ENCODE measurements at regions not wholly inside any gene's neighbourhood (a gene's known extent, or its start where the extent isn't known, plus 50 kb on each side); places are given as distances from the start of the nearest gene placed in this dataset.

DNA sequence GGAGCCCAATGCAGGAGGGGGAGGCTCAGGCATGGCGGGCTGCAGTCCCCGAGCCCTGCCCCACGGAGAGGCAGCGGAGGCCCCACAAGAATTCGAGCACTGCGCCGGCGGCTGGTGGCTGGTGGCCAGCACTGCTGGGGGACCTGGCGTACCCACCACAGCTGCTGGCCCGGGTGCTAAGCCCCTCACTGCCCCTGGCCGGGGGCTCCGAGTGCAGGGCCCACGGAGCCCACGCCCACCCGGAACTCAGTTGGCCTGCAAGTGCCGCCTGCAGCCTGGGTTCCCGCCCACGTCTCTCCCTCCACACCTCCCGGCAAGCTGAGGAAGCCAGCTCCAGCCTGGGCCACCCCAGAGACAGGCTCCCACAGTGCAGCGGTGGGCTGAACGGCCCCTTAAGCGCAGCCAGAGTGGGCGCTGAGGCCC lies 780.3 kb downstream of the DTWD2 start:
- H3K4me1 ChIP-seq: no peaks in the 10 kb centered on the region
- H3K4me3 ChIP-seq: no peak overlapping the region
- no peaks in the 10 kb centered on the region for H3K36me3 ChIP-seq
- intact Hi-C loops (cut with micrococcal nuclease): no loop called here
- TF ChIP-seq, protein P1, sequence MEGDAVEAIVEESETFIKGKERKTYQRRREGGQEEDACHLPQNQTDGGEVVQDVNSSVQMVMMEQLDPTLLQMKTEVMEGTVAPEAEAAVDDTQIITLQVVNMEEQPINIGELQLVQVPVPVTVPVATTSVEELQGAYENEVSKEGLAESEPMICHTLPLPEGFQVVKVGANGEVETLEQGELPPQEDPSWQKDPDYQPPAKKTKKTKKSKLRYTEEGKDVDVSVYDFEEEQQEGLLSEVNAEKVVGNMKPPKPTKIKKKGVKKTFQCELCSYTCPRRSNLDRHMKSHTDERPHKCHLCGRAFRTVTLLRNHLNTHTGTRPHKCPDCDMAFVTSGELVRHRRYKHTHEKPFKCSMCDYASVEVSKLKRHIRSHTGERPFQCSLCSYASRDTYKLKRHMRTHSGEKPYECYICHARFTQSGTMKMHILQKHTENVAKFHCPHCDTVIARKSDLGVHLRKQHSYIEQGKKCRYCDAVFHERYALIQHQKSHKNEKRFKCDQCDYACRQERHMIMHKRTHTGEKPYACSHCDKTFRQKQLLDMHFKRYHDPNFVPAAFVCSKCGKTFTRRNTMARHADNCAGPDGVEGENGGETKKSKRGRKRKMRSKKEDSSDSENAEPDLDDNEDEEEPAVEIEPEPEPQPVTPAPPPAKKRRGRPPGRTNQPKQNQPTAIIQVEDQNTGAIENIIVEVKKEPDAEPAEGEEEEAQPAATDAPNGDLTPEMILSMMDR (IDR thresholded peaks at IDR 0.05; ENCODE audit: borderline replicate concordance): no peak
- DNase-seq: no peak
- H3K27me3 ChIP-seq (ENCODE audit: low read depth): no peaks in the 10 kb centered on the region
- H3K27ac ChIP-seq (replicated peaks): no peak overlapping the region
- H3K9me3 ChIP-seq (replicated peaks): peaks cover 29% of the 10 kb centered on the region

DNA sequence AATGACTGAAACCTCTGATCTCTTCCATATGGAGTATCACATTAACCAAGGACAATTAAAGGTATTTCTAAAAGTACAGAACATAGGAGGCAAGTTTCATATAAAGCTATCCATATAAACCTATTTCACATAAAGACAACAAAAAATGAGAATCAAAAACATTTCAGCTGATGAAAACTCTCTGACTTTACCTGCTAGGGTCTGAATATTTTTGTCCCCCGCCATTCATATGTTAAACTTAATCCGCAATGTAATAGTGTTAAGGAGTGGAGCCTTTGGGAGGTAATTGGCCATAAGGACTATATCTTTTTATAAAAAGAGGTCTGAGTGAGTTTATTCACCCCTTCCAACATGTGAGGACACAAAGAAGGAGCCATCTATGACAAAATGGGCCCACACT lies 788.5 kb downstream of the DTWD2 start:
- intact Hi-C loops (cut with micrococcal nuclease): no loop called here
- Histone ChIP-seq H3K36me3 (no peaks in the 10 kb centered on the region), H3K27ac (replicated peaks) (no peak overlapping the region), H3K9me3 (replicated peaks) (no peaks in the 10 kb centered on the region), H3K27me3 (ENCODE audit: low read depth) (no peaks in the 10 kb centered on the region), H3K4me1 (no peaks in the 10 kb centered on the region), H3K4me3 (no peak overlapping the region)
- DNase-seq: no peak
- TF ChIP-seq, protein P1 (IDR thresholded peaks at IDR 0.05; ENCODE audit: borderline replicate concordance): no peak

GRCh38 chr5:118196229-118196628 lies 792.1 kb downstream of the DTWD2 start:
- intact Hi-C loops (cut with micrococcal nuclease): no loop called here
- H3K27me3 ChIP-seq (ENCODE audit: low read depth): no peaks in the 10 kb centered on the region
- H3K36me3 ChIP-seq: no peaks in the 10 kb centered on the region
- no peak overlapping the region for H3K4me3 ChIP-seq
- no peaks in the 10 kb centered on the region for H3K9me3 ChIP-seq (replicated peaks)
- H3K27ac ChIP-seq (replicated peaks): no peak overlapping the region
- no peak for DNase-seq
- TF ChIP-seq, protein P1 (IDR thresholded peaks at IDR 0.05; ENCODE audit: borderline replicate concordance): no peak
- H3K4me1 ChIP-seq: no peaks in the 10 kb centered on the region

- no peak for DNase-seq
- intact Hi-C loops (cut with micrococcal nuclease): no loop called here
- no peaks in the 10 kb centered on the region for H3K36me3 ChIP-seq
- no peaks in the 10 kb centered on the region for H3K27me3 ChIP-seq (ENCODE audit: low read depth)
- no peaks in the 10 kb centered on the region for H3K4me1 ChIP-seq
- no peak overlapping the region for H3K27ac ChIP-seq (replicated peaks)
- no peak overlapping the region for H3K4me3 ChIP-seq
- TF ChIP-seq, protein P1 (IDR thresholded peaks at IDR 0.05; ENCODE audit: borderline replicate concordance): no peak
- H3K9me3 ChIP-seq (replicated peaks): no peaks in the 10 kb centered on the region
These were observed 793.1 kb downstream of the DTWD2 start for GRCh38 chr5:118195211-118195610.

DNA sequence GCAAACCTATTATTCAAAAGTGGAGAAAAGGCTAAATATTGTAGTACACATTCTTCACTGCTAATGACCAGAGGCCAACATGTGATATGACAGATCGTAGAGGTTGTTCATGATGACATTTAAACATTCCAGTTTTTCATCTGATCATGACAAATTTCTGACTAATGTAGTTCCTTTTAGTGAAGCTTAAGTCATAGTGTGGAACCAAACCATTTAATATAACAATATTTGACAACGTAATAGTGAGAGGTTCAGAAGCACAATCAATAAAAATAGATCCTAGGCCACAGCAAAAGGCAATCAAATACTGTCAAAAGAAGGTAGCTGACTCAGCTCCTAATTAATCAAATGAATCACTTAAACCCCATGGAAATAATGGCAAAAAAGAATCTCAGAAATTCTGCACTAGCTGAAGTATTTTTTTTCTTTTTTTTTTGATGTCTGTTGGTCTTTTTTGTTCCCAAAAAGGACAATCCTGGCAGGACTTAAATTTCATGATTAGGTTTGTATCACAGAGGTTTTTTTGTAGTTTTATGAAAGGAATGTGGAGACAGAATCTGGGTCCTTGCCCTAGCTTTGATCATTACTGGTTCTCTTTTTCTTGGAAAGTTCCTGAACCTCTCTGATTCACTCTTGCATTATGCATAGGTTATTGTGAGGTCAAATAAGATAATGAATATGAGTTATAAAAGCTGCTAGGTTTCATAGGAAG lies 795.0 kb downstream of the DTWD2 start:
- no peaks in the 10 kb centered on the region for H3K36me3 ChIP-seq
- no peak overlapping the region for H3K27ac ChIP-seq (replicated peaks)
- H3K27me3 ChIP-seq (ENCODE audit: low read depth): no peaks in the 10 kb centered on the region
- TF ChIP-seq, protein P1 (IDR thresholded peaks at IDR 0.05; ENCODE audit: borderline replicate concordance): no peak
- no peaks in the 10 kb centered on the region for H3K9me3 ChIP-seq (replicated peaks)
- no peaks in the 10 kb centered on the region for H3K4me1 ChIP-seq
- no peak for DNase-seq
- intact Hi-C loops (cut with micrococcal nuclease): no loop called here
- H3K4me3 ChIP-seq: no peak overlapping the region

Data from left ventricle myocardium inferior (tissue), 1 donor.